ENCODE measurements at regions not wholly inside any gene's neighbourhood (a gene's known extent, or its start where the extent isn't known, plus 50 kb on each side); places are given as distances from the start of the nearest gene placed in this dataset.
"Not testable (repeated sequence)": the region's sequence is repeated elsewhere in the genome, so short reads cannot be mapped to it uniquely, and the experiment has no call there.

GRCh38 chr5:135157421-135158313, 123.6 kb upstream of the PITX1 start:
- no peak for DNase-seq (ENCODE audit: low read depth in 2 of 2)

- DNase-seq (ENCODE audit: low read depth in 2 of 2), result no peak
Observed at GRCh38 chr5:135156715-135157404, 122.8 kb upstream of the PITX1 start.

- no peak for DNase-seq (ENCODE audit: low read depth in 2 of 2)
Observed at GRCh38 chr5:135156337-135156714, 122.3 kb upstream of the PITX1 start.

GRCh38 chr5:135155616-135156214, 121.7 kb upstream of the PITX1 start:
- no peak for DNase-seq (ENCODE audit: low read depth in 2 of 2)

GRCh38 chr5:135154961-135155360, 120.9 kb upstream of the PITX1 start:
- DNase-seq (ENCODE audit: low read depth in 2 of 2), result no peak

- DNase-seq (ENCODE audit: low read depth in 2 of 2), result no peak
Observed at GRCh38 chr5:135154197-135154596, 120.2 kb upstream of the PITX1 start.

GRCh38 chr5:135153661-135154060, 119.6 kb upstream of the PITX1 start:
- DNase-seq (ENCODE audit: low read depth in 2 of 2), result no peak

- DNase-seq (ENCODE audit: low read depth in 2 of 2), result no peak
Observed at GRCh38 chr5:135153259-135153658, 119.2 kb upstream of the PITX1 start.

- not testable (repeated sequence) for DNase-seq (ENCODE audit: low read depth in 2 of 2)
Observed at GRCh38 chr5:135151660-135152059, 117.6 kb upstream of the PITX1 start.

- no peak for DNase-seq (ENCODE audit: low read depth in 2 of 2)
Observed at GRCh38 chr5:135151256-135151655, 117.2 kb upstream of the PITX1 start.

- no peak for DNase-seq (ENCODE audit: low read depth in 2 of 2)
Observed at GRCh38 chr5:135150767-135151166, 116.7 kb upstream of the PITX1 start.

- no peak for DNase-seq (ENCODE audit: low read depth in 2 of 2)
Observed at GRCh38 chr5:135149956-135150723, 116.1 kb upstream of the PITX1 start.

- no peak for DNase-seq (ENCODE audit: low read depth in 2 of 2)
Observed at GRCh38 chr5:135149229-135149955, 115.4 kb upstream of the PITX1 start.

- no peak for DNase-seq (ENCODE audit: low read depth in 2 of 2)
Observed at GRCh38 chr5:135147294-135148090, 113.5 kb upstream of the PITX1 start.

- no peak for DNase-seq (ENCODE audit: low read depth in 2 of 2)
Observed at GRCh38 chr5:135145985-135146384, 112.0 kb upstream of the PITX1 start.

- DNase-seq (ENCODE audit: low read depth in 2 of 2), result not testable (repeated sequence)
Observed at GRCh38 chr5:135143682-135144081, 109.7 kb upstream of the PITX1 start.

- DNase-seq (ENCODE audit: low read depth in 2 of 2), result no peak
Observed at GRCh38 chr5:135141303-135142268, 107.6 kb upstream of the PITX1 start.

- peak in 1 of 2 experiments; percentile 31 for DNase-seq (ENCODE audit: low read depth in 2 of 2)
Observed at GRCh38 chr5:135140446-135141204, 106.6 kb upstream of the PITX1 start.
